ENCODE measurements at regions not wholly inside any gene's neighbourhood (a gene's known extent, or its start where the extent isn't known, plus 50 kb on each side); places are given as distances from the start of the nearest gene placed in this dataset.

DNA sequence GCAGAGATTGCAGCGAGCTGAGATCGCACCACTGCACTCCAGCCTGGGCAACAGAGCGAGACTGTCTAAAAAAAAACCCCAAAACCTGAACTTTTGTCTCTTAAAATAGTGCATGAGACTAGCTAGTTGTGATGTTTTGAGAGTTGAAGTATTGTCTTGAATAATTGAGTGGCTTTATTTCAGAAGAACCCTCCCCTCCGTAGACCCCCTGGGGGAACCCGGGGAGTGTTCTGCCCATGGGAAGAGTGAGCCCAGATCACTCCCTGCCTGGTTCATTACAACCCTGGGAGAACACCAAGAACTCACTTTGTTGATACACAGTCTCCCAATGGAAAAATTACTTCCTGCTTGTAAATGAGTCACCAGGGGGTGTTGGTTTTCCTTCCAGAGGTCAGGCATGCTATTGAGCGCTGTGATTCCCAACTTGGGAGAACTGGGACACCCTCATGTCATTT is 65.3 kb upstream of the SHISA3 start:
- DNase-seq: no peak

DNA sequence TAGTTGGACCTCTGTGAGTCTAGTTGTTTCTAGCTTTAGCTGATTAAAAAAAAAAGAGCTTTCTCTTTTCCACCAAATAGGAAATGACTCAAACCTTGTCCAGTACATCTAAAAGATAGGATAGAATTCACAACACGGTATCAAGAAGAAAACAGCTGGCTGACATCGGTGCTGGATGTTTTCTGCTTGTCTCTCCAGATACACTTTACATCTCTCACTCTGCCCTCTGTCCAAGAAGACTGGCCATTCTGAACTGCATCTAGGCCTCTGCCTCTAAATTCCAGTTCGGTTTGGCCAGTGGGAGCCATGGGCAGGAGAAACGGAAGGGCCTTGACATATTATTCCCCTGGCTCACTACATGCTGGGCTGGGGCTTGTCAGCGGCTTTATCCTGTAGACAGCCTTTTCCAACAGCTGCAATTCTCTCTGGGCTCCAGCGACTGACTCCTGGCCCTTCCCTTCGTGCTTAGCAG is 57.3 kb upstream of the SHISA3 start:
- DNase-seq: no peak

DNA sequence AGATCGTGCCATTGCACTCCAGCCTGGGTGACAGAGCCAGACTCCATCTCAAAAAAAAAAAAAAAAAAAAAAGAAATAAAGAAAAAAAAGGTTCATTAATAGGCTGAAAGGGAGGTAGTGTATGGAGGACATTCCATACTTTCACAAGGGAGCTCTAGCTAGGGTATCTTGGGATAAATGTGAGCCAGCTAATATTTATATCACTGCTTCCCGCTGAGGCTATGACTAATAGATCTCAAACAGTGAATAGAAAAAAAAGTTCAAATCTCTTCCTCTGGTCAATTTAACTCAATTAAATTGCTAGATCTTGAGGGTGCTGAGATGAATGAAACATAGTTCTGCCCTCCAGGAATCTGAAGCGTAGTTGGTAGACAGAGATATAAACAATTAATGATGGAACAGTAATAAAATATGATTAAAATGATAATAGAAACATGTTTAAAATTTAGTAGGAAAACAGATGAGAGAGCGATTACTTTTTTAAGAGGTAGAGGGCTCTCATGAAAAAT is 55.7 kb upstream of the SHISA3 start:
- DNase-seq: no peak

DNA sequence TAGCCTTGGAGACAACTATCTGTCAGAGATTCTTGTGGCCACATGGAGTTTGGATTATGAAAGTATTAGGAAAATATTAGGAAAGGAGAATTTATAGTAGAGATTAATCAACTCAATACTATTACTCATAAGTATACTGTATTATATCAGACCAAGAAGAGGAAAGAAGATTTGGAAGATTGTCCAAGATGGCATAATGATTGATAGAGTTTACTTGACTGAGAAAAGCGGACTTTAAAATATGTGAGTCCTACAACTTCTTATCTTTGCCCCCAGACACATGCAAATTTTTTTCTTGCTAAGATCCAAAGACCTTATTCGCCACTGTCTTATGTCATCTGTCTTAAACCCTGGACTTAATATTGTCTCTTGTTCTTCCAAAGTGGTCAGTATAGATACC is 54.8 kb upstream of the SHISA3 start:
- DNase-seq: no peak

DNA sequence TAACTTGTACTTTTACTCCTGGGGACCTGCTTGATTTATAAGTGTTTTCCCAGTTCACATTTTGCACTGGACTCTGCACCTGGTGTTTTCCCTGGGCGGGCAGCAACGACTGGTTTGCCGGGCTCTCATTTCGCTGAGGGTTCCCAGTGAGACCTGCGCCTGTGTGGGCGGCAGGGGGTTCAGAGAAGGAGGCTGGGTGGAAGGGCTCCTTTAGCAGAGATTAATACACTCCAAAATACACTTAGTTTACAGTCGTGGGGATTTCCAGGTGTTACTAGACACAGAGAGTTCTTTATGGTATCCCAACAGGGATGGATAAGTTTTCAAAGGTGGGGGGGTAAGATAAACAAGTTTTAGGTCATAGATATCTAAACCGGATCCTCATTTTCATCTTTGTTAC is 53.0 kb upstream of the SHISA3 start:
- no peak for DNase-seq

DNA sequence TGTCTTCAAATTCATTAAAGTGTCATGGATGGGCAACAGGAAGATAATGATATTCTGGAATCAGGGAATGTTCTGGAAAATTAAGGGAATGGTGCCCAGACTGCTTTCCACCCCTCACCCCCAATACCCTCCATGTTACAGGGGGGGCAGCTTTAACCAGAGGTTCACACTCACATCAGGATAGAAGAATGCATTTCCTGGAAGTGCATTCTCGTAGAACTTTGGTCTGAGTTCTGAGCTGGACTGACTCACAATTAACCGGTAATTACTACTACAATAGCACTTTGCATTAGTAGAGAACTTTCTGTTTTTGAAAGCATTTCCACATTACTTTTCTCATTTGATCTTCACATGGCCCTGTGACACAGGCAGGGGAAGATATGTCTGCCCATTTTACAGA is 52.5 kb upstream of the SHISA3 start:
- DNase-seq: no peak

DNA sequence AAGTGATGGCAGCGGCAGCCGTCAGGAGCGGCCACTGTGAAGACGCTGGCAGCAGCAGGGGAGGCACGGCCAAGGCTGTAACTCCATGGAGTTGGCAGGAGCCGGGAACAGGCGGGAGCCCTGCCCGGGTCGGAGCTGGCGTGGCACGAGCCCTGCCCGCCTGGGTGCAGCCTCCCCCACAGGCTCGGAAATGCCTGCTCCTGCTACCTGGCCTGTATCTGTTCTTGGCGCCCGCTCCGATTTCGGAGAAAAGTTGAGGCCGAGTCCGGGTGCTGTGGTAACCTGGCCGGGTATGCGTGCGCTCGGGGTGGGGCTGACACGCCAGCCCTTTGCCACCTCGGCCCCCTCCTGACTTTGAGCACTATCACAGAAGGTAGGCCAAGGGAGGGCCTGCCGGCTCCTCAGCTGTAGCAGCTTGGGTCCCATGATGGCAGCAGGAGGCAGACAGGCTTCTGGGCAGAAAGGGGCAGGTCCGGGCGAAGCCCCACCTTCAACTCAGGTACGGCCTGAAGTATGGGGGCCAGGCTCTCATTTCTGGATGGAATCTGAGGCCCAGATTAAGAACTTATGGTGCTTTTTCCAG is 51.2 kb upstream of the SHISA3 start:
- DNase-seq: no peak

DNA sequence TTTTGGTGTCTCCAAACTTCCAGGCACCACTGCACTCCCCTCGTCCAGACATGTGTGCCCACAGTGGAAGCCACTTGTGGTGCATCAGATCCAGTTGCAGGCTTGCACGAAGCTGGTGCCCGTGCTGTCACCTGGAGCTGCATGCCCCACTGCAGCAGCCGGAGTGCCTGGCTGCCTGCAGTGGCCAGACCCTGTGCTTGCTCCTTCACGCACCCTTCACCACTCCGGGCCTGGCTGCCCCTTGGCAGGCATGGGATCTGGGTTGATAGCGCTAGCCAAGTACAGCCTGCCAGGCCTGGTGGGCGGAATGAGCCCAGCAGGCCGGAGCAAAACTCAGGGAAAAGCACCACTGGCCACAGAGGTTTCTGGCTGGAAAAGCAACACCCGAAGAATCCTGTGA is 50.2 kb upstream of the SHISA3 start:
- no peak for DNase-seq

Measured in NCI-H526 (cell line).